HCT116 (cell line): ENCODE measurements at regions not wholly inside any gene's neighbourhood (a gene's known extent, or its start where the extent isn't known, plus 50 kb on each side); places are given as distances from the start of the nearest gene placed in this dataset.

Experiments used
- POLR2AphosphoS5 ChIP-seq: IDR thresholded peaks from 2 replicates; pipeline ENCODE4 v1.6.1; 2011; ENCODE audit warnings: mild to moderate bottlenecking, low read depth, low read length, moderate library complexity
- RAD21 ChIP-seq: IDR thresholded peaks from 2 replicates; pipeline ENCODE4 v1.6.1; 2012; ENCODE audit warnings: low read depth, mild to moderate bottlenecking

DNA sequence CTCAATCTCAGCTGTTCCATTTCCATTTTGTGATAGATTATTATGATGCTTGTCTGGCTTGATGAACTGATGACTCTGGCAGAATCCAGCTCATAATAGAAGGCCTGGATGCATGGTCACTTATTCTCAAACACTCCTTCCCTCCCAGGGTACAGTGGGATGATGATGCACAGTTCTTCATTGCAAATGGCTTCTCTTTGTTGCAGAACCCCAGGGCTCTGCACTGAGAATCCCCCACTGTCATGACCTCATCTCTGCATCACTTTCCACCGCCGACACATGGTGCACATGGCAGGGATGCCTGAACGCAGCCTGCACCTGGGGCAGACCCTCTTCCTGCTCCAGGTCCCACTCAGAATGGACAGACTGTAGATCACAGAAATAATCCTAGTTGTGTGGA, 515.6 kb upstream of the NR2F2 start:
- TF ChIP-seq RAD21 (no peak), POLR2AphosphoS5 (no peak)
